HG03066 (cell line): ENCODE measurements at regions not wholly inside any gene's neighbourhood (a gene's known extent, or its start where the extent isn't known, plus 50 kb on each side); places are given as distances from the start of the nearest gene placed in this dataset.

Experiments
- ATAC-seq: cut with Tn5 transposase; IDR thresholded peaks from one replicate; pipeline ENCODE4 v1.9.1; 2021; ENCODE audit warnings: low read depth; ENCODE audit not compliant: unreplicated experiment

GRCh38 chr13:107713314-107713713, 502.0 kb downstream of the LIG4 start:
- no peak for ATAC-seq

DNA sequence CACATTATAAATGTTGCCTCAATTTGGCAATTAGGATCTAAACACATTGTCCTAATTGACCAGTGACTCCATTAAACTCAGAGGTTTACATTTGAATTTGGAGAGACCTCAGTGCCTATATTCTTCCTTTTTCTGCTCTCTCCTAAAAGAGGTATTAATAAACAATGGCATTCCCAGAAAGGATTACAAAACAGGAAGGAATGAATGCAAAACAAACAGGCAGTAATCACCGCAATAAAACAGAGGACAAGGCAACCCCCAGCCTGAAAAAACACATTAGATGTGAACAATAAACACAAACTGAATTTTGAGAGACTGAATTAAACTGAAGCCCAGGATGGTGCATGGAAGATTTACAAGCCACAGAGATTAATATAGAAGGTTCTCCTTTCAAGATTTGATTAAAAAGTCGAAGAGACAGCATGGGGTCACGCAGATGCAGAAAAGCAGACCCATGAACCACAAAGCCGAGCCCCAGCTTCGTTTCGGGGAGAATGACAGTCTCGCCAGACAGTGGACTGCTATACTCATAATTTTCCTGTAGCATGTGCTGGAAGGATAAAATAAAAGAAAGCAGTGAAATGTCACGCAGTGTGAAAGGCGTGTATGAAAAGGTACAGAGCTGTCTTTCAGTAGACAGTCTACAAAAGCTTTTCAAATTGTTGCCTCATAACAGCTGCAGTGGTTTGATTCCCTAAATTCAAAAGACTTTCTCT, 503.0 kb downstream of the LIG4 start:
- no peak for ATAC-seq

DNA sequence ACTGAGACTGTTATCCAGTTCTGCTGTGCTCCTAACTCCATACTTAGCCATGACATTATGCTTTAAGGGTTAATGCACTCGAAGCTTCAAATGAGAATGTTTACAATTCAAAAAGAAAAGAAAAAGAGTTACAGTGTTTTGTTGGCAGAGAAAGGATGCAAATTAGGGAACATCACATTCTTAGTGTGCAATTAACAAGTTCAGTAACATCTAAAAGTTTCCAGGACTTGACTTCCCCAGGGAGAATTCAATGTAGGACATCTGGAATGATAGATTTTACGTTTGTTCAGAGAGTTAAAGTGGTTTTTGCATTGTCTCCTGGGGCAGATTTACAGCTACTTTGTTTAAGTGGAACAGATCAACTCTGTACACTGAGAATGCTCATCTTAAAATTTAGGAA, 525.2 kb downstream of the LIG4 start:
- ATAC-seq: no peak

- ATAC-seq: no peak
These were observed 529.5 kb downstream of the LIG4 start for GRCh38 chr13:107685876-107686275.

DNA sequence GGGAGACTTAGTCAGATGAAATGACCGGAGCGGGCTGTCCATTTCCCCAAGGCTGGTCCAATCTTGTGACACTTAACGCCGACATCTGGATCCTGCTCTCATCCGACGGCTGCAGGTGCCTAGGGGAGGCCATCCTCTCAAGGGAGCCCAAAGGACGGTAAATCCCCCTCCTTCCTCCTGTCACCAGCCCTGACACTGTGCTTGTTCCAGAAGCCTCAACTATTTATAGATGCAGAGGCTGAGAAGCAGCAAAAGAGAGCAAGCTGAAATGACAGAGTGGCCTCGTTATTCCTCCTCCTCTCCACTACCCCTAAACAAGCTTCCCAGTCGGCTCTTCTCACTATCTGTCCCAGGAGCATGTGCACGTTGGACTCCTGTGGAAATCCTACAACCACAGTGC, 533.7 kb downstream of the LIG4 start:
- ATAC-seq: no peak

DNA sequence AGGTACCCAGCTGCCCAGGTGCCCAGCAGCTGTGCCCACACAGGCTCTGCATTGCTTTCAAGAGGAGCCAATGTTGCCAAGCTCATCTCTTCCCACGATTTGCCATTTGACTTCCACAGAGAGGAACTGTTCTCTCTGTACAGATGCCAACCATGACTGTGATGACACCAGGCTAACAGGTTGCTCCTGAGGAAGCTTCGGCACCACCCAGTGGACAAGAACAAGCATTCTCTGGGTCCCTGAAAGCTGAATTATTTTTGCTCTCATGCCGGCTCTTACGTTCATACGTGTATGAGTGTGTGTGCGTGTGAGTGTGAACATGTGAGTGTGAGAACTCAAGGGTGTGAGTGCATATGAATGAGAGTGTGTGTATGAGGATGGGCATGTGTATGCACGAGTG, 535.2 kb downstream of the LIG4 start:
- no peak for ATAC-seq

DNA sequence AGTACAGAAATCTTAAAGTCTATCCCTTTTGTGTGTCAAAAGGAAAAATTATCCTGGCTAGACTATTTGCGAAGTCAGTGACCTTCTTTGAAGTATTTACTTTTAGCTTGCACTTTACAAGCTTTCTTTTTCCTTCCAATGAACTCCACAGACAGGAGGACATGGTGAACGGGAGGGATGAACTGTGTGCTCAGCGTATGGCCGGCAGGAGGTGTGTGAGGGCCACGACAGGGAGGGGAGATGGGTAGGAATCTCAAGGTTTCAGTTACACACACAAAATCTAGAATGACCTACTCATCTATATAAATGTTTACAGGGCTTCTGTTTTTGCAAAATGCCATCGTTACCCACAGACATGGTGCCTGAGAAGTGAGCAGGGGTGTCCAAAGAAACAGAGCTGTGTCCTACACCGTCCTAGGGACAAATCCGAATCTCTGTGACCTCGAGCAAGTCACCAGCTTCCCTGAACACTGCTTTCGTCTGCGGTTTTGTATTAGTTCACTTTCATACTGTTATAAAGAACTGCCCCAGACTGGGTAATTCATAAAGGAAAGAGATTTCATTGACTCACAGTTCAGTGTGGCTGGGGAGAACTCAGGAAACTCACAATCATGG, 537.2 kb downstream of the LIG4 start:
- no peak for ATAC-seq

DNA sequence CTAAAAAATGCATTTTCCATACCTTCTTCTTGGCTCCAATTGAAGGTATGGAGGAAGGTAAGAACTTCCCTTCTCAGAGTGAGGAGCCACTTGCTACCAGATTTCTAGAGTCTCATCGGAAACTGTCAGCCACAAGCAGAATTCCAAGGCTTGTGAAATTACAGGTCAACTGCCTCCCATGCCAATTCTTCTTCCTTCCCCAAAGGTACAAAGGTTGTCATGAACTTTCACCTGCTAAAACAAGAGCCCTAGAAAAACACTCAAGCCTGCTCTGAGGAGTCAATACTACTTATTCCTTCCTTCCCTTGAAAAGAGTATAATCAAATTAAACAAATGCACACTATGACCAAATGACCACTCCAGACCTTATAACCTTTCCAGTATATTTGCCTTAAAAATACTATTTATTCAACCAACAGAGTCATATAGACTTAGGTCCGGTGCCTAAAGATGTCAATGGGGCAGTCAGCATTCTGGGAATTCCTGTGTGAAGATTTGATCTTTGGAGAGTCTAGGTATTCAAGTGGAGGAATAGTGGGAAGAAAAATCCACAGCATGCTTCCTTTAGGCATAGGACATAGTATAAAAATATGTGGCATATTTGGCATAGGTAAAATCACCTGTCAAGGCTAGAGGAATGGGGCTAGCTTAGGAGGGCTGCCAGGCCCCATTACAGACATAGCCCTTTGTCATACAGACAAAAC, 539.3 kb downstream of the LIG4 start:
- no peak for ATAC-seq

GRCh38 chr13:107669391-107669993, 545.8 kb downstream of the LIG4 start:
- ATAC-seq: no peak

GRCh38 chr13:107665926-107666458, 549.3 kb downstream of the LIG4 start:
- no peak for ATAC-seq

GRCh38 chr13:107650081-107650701, 565.1 kb downstream of the LIG4 start:
- peak; percentile 95 for ATAC-seq

GRCh38 chr13:107649079-107649478, 566.3 kb downstream of the LIG4 start:
- ATAC-seq: no peak

DNA sequence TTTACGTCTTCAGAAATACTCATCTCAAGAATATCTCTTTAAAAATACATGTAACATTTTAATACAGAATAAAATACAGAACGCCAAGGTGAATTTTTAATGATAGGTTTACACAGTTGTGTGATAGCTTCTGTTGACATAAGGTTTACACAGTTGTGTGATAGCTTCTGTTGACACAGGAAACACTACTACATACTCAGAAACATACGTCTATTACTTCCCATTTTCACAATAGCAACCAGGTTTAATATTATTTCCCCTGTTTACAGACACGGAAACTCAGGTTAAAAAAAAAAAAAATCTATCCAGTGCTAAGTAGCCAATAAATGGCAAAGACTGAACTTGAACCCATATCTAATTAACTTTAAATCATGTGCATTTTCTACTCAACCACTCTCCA, 571.2 kb downstream of the LIG4 start:
- ATAC-seq: no peak

DNA sequence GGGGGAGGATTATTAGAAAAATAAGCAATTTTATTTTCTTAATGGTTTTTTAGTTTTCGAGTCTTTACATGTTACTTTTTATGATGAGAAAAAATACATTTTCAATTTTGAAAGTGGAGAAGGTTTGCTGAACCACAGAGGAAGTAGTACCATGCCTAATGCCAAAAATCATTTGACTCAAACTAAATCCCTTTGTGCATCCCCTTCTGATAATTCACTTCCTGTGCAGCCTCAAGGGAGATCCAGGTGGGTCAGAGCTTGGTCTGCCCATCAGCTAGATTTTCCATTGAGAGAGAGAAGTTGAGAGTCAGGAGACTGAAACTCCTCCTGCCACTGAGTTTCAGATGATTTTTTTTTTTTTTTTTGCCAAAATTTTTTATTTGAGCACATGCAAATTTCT, 571.7 kb downstream of the LIG4 start:
- ATAC-seq: no peak

GRCh38 chr13:107642831-107643230, 572.5 kb downstream of the LIG4 start:
- ATAC-seq: no peak

DNA sequence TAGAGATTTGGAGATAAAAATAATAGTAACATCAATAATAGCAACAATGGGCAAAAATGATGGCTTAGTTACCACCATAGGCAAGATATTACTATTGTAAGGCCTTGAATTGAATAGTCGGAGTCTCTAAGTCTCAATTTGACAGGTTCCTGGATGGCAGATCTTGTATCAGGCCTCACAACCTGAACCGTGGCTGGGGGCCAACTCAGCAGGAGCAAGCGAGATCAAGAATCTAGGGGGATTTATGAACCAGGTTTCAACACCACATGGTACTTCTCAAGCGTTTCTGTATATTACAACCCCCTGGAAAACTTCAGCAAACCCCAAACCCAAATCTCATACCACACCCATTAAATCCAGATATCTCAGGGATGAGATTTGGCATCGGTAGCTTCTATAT, 573.8 kb downstream of the LIG4 start:
- no peak for ATAC-seq

GRCh38 chr13:107625648-107626047, 589.7 kb downstream of the LIG4 start:
- ATAC-seq: no peak

DNA sequence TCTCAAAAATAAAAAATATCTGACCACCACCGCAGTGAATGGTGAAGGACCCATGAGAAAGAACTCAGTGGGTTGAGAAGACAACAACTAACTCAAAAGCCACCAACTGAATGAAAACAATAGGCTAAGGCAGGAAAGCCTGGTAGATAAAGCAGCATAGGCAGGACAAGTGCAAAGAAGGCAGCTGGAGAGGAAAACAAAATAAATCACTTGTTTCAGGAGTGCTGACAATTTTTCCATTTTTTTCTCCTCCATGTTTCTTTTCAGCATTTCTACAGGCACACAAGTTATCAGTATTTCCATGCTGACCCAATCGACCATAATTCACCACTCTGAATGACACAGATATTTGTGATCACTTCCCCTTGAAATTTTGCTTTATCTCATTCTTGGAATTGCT, 597.8 kb downstream of the LIG4 start:
- ATAC-seq: no peak

GRCh38 chr13:107612376-107612775, 603.0 kb downstream of the LIG4 start:
- ATAC-seq: no peak

- no peak for ATAC-seq
These were observed 606.6 kb downstream of the LIG4 start for GRCh38 chr13:107608736-107609135.

DNA sequence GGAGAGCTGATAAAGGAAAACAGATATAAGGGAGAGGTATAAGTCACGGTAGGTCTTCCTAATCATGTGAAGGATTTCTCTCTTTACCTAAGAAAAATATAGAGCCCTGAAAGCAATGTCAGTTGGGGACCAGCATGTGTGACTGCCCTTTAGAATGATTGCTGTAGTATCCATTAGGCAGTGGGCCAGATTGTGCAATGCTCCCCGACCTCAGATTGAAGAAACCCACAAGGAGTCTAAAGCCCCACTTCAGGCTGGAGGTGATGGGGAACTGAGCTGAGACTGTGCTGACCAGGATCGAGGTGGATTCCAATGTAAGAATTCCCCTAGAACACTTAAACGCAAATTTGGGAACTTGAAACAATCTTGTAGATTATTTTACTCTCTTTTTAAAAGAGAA, 614.4 kb downstream of the LIG4 start:
- no peak for ATAC-seq
